SIG-M5 treated with dmso at 0.1 percent for 504 hours (cell line): ENCODE measurements at regions not wholly inside any gene's neighbourhood (a gene's known extent, or its start where the extent isn't known, plus 50 kb on each side); places are given as distances from the start of the nearest gene placed in this dataset.

ENCODE experiments used
- DNase-seq: peaks from one replicate; lab custom pipeline; 2025; ENCODE audit not compliant: unreplicated experiment; lab: John Stamatoyannopoulos, UW

GRCh38 chr10:118835682-118836326 lies 81.0 kb upstream of the CACUL1 start:
- DNase-seq, result no peak

- no peak for DNase-seq
These were observed 83.6 kb upstream of the CACUL1 start for GRCh38 chr10:118838364-118838763.

- no peak for DNase-seq
These were observed 84.6 kb upstream of the CACUL1 start for GRCh38 chr10:118839348-118839747.

- DNase-seq, result no peak
These were observed 85.5 kb upstream of the CACUL1 start for GRCh38 chr10:118840071-118840775.

GRCh38 chr10:118840776-118841468 lies 86.2 kb upstream of the CACUL1 start:
- no peak for DNase-seq

GRCh38 chr10:118841881-118842605 lies 87.3 kb upstream of the CACUL1 start:
- no peak for DNase-seq

GRCh38 chr10:118842843-118843624 lies 88.3 kb upstream of the CACUL1 start:
- no peak for DNase-seq

GRCh38 chr10:118843647-118844265 lies 89.0 kb upstream of the CACUL1 start:
- DNase-seq, result no peak

GRCh38 chr10:118844731-118845521 lies 90.2 kb upstream of the CACUL1 start:
- DNase-seq, result no peak

GRCh38 chr10:118845776-118846175 lies 91.0 kb upstream of the CACUL1 start:
- no peak for DNase-seq

GRCh38 chr10:118850418-118851061 lies 95.8 kb upstream of the CACUL1 start:
- DNase-seq, result peak; percentile 48

GRCh38 chr10:118851062-118852035 lies 96.6 kb upstream of the CACUL1 start:
- no peak for DNase-seq

GRCh38 chr10:118853916-118854315 lies 99.1 kb upstream of the CACUL1 start:
- no peak for DNase-seq

GRCh38 chr10:118856106-118856505 lies 101.3 kb upstream of the CACUL1 start:
- DNase-seq, result no peak

GRCh38 chr10:118865998-118866693 lies 111.4 kb upstream of the CACUL1 start:
- DNase-seq, result no peak

- no peak for DNase-seq
These were observed 113.0 kb upstream of the CACUL1 start for GRCh38 chr10:118867768-118868167.

- DNase-seq, result no peak
These were observed 113.8 kb upstream of the CACUL1 start for GRCh38 chr10:118868589-118868988.
